ENCODE measurements at regions not wholly inside any gene's neighbourhood (a gene's known extent, or its start where the extent isn't known, plus 50 kb on each side); places are given as distances from the start of the nearest gene placed in this dataset.
A peak's percentile ranks its signal among the peaks of the same experiment; 100 is the strongest.

GRCh38 chr11:134558258-134558835 is 146.3 kb upstream of the B3GAT1 start:
- no peak for DNase-seq (ENCODE audit: low read depth)

- peak; percentile 20 for DNase-seq (ENCODE audit: low read depth)
These were observed 145.7 kb upstream of the B3GAT1 start for GRCh38 chr11:134557571-134558257.

GRCh38 chr11:134556186-134556585 is 144.1 kb upstream of the B3GAT1 start:
- no peak for DNase-seq (ENCODE audit: low read depth)

- no peak for DNase-seq (ENCODE audit: low read depth)
These were observed 143.5 kb upstream of the B3GAT1 start for GRCh38 chr11:134555510-134555909.

GRCh38 chr11:134554861-134555260 is 142.8 kb upstream of the B3GAT1 start:
- no peak for DNase-seq (ENCODE audit: low read depth)

GRCh38 chr11:134554106-134554505 is 142.1 kb upstream of the B3GAT1 start:
- DNase-seq (ENCODE audit: low read depth) = no peak

- no peak for DNase-seq (ENCODE audit: low read depth)
These were observed 140.7 kb upstream of the B3GAT1 start for GRCh38 chr11:134552749-134553148.

GRCh38 chr11:134545521-134545920 is 133.5 kb upstream of the B3GAT1 start:
- no peak for DNase-seq (ENCODE audit: low read depth)

- peak; percentile 12 for DNase-seq (ENCODE audit: low read depth)
These were observed 132.2 kb upstream of the B3GAT1 start for GRCh38 chr11:134544095-134544815.

GRCh38 chr11:134543645-134544044 is 131.6 kb upstream of the B3GAT1 start:
- DNase-seq (ENCODE audit: low read depth) = no peak

- no peak for DNase-seq (ENCODE audit: low read depth)
These were observed 131.2 kb upstream of the B3GAT1 start for GRCh38 chr11:134543241-134543640.

GRCh38 chr11:134542401-134543165 is 130.5 kb upstream of the B3GAT1 start:
- DNase-seq (ENCODE audit: low read depth) = no peak

GRCh38 chr11:134541951-134542350 is 129.9 kb upstream of the B3GAT1 start:
- no peak for DNase-seq (ENCODE audit: low read depth)

GRCh38 chr11:134541355-134541754 is 129.3 kb upstream of the B3GAT1 start:
- no peak for DNase-seq (ENCODE audit: low read depth)

- DNase-seq (ENCODE audit: low read depth) = no peak
These were observed 127.2 kb upstream of the B3GAT1 start for GRCh38 chr11:134539285-134539684.

GRCh38 chr11:134538742-134539141 is 126.7 kb upstream of the B3GAT1 start:
- DNase-seq (ENCODE audit: low read depth) = no peak

GRCh38 chr11:134537941-134538340 is 125.9 kb upstream of the B3GAT1 start:
- DNase-seq (ENCODE audit: low read depth) = no peak

GRCh38 chr11:134537296-134537695 is 125.3 kb upstream of the B3GAT1 start:
- DNase-seq (ENCODE audit: low read depth) = no peak

- DNase-seq (ENCODE audit: low read depth) = no peak
These were observed 124.6 kb upstream of the B3GAT1 start for GRCh38 chr11:134536677-134537076.

GRCh38 chr11:134536219-134536618 is 124.2 kb upstream of the B3GAT1 start:
- no peak for DNase-seq (ENCODE audit: low read depth)

- no peak for DNase-seq (ENCODE audit: low read depth)
These were observed 123.3 kb upstream of the B3GAT1 start for GRCh38 chr11:134535029-134536025.

All from M059J (cell line).